A549 (cell line): ENCODE measurements at regions not wholly inside any gene's neighbourhood (a gene's known extent, or its start where the extent isn't known, plus 50 kb on each side); places are given as distances from the start of the nearest gene placed in this dataset.
A peak's percentile ranks its signal among the peaks of the same experiment; 100 is the strongest.

ENCODE experiments used
- ATAC-seq, 2 experiments: fragments of 200-7000 bp in 1 of 2; fragments of >200 bp in 1 of 2; cut with Nextera tagmentation in 1 of 2; cut with Tn5 transposase in 1 of 2; 3 replicates each; pipeline versions ENCODE4 v1.8.0 to v1.9.1; 2018 to 2020; ENCODE audit warnings: mild to moderate bottlenecking in 1 of 2, moderate library complexity in 1 of 2
- CTCF ChIA-PET: fragments of 300-600 bp; sonication (Branson Sonifier 250); formaldehyde crosslinking; extraction: SDS; loops from one replicate; lab custom pipeline; 2021; ENCODE audit warnings: antibody characterized with exemption, inconsistent platforms; lab: Yijun Ruan, JAX
- POLR2A ChIA-PET: fragments of 350-600 bp; formaldehyde crosslinking; extraction: SDS; loops from one replicate; lab custom pipeline; 2021; ENCODE audit warnings: antibody characterized with exemption, inconsistent platforms; lab: Yijun Ruan, JAX
- DNase-seq, 2 experiments: peaks; one replicate each; pipeline versions ENCODE4 v3.0.0 to v3.0.0-alpha.2; 2011 to 2016; ENCODE audit warnings: low read depth in 1 of 2, low spot score in 1 of 2
- FAIRE-seq: peaks from 2 replicates; lab custom pipeline; 2011; peaks lifted over from hg19 to GRCh38; lab: Jason Lieb, UNC
- H3K27ac ChIP-seq, 2 experiments: fragments of >200 bp; sonication (Bioruptor Twin); formaldehyde crosslinking; 3 replicates each; pipeline ENCODE4 v1.5.1; 2016 to 2017
- H3K4me1 ChIP-seq: fragments of >200 bp; sonication (Bioruptor Twin); formaldehyde crosslinking; 3 replicates; pipeline ENCODE4 v1.6.1; 2016
- H3K4me2 ChIP-seq: fragments of >200 bp; sonication (Bioruptor Twin); formaldehyde crosslinking; 3 replicates; pipeline ENCODE4 v1.6.1; 2016
- H3K4me3 ChIP-seq: fragments of >200 bp; sonication (Bioruptor Twin); formaldehyde crosslinking; 3 replicates; pipeline ENCODE4 v1.5.1; 2016
- H3K9me3 ChIP-seq: fragments of >200 bp; sonication (Bioruptor Twin); formaldehyde crosslinking; 3 replicates; pipeline ENCODE4 v1.6.1; 2016
- BCL3 ChIP-seq: fragments of >200 bp; sonication (Bioruptor Twin); formaldehyde crosslinking; IDR thresholded peaks from 3 replicates; pipeline ENCODE4 v1.6.1; 2016
- BHLHE40 ChIP-seq: IDR thresholded peaks from 2 replicates; pipeline ENCODE4 v1.6.1; 2012; ENCODE audit warnings: low read depth, low read length, inconsistent platforms
- CBX2 ChIP-seq: fragments of 200-600 bp; sonication (generic); IDR thresholded peaks from 2 replicates; pipeline ENCODE4 v1.6.1; 2016; ENCODE audit warnings: low read depth, mild to moderate bottlenecking, borderline replicate concordance
- CBX8 ChIP-seq: fragments of 200-600 bp; sonication (generic); IDR thresholded peaks from 2 replicates; pipeline ENCODE4 v1.6.1; 2016
- CEBPB ChIP-seq, 2 experiments: fragments of >200 bp in 1 of 2; sonication (Bioruptor Twin) in 1 of 2; formaldehyde crosslinking in 1 of 2; IDR thresholded peaks; 2 replicates each; pipeline ENCODE4 v1.6.1; 2012 to 2016
- CHD2 ChIP-seq: fragments of 150-350 bp; IDR thresholded peaks from 2 replicates; pipeline ENCODE4 v1.6.1; 2014; ENCODE audit warnings: low read length; ENCODE audit not compliant: partially characterized antibody
- E2F6 ChIP-seq: IDR thresholded peaks from 2 replicates; pipeline ENCODE4 v1.6.1; 2012; ENCODE audit warnings: low read depth, borderline replicate concordance
- ELK1 ChIP-seq: fragments of 150-350 bp; IDR thresholded peaks from 2 replicates; pipeline ENCODE4 v1.6.1; 2014; ENCODE audit warnings: low read depth, mild to moderate bottlenecking, low read length
- FOSB ChIP-seq: fragments of 250-450 bp; sonication (Bioruptor Pico); IDR thresholded peaks from 2 replicates; pipeline ENCODE4 v1.5.0; 2020; ENCODE audit warnings: mild to moderate bottlenecking, moderate library complexity
- FOXS1 ChIP-seq: fragments of 250-450 bp; sonication (Bioruptor Pico); IDR thresholded peaks from 2 replicates; pipeline ENCODE4 v1.5.0; 2020; ENCODE audit warnings: mild to moderate bottlenecking, moderate library complexity
- HOXA7 ChIP-seq: fragments of 250-450 bp; sonication (Bioruptor Pico); IDR thresholded peaks from 2 replicates; pipeline ENCODE4 v1.5.0; 2020; ENCODE audit warnings: mild to moderate bottlenecking, moderate library complexity
- HOXB5 ChIP-seq: fragments of 250-450 bp; sonication (Bioruptor Pico); IDR thresholded peaks from 2 replicates; pipeline ENCODE4 v1.5.0; 2020; ENCODE audit warnings: mild to moderate bottlenecking, moderate library complexity
- KDM5A ChIP-seq: fragments of 200-600 bp; sonication (generic); IDR thresholded peaks from 2 replicates; pipeline ENCODE4 v1.6.1; 2016; ENCODE audit warnings: antibody characterized with exemption, mild to moderate bottlenecking
- MAFK ChIP-seq: fragments of 450-650 bp; IDR thresholded peaks from 2 replicates; pipeline ENCODE4 v1.6.1; 2014; ENCODE audit not compliant: partially characterized antibody
- MYC ChIP-seq: IDR thresholded peaks from 2 replicates; pipeline ENCODE4 v1.6.1; 2012; ENCODE audit warnings: mild to moderate bottlenecking, inconsistent platforms, low read length, improper control_type of control experiment, borderline replicate concordance
- NPAS2 ChIP-seq: fragments of 250-450 bp; sonication (Bioruptor Pico); IDR thresholded peaks from 2 replicates; pipeline ENCODE4 v1.8.0; 2022; ENCODE audit warnings: mild to moderate bottlenecking, moderate library complexity, borderline replicate concordance
- PBX3 ChIP-seq: IDR thresholded peaks from 2 replicates; pipeline ENCODE4 v1.6.1; 2012
- POLR2AphosphoS2 ChIP-seq: conservative IDR thresholded peaks from 2 replicates; pipeline ENCODE4 v1.6.1; 2012; ENCODE audit warnings: low read length, improper control_type of control experiment, inconsistent platforms
- REST ChIP-seq: fragments of 200-600 bp; sonication (generic); IDR thresholded peaks from 2 replicates; pipeline ENCODE4 v1.6.1; 2016; ENCODE audit warnings: antibody characterized with exemption, mild to moderate bottlenecking, moderate library complexity
- SMC3 ChIP-seq: fragments of >200 bp; sonication (Bioruptor Twin); formaldehyde crosslinking; IDR thresholded peaks from 3 replicates; pipeline ENCODE4 v1.6.1; 2018; ENCODE audit warnings: inconsistent platforms
- SREBF2 ChIP-seq: fragments of 450-650 bp; IDR thresholded peaks from 2 replicates; pipeline ENCODE4 v1.6.1; 2014; ENCODE audit warnings: mild to moderate bottlenecking, moderate library complexity
- TFCP2L1 ChIP-seq: fragments of 250-450 bp; sonication (Bioruptor Pico); IDR thresholded peaks from 2 replicates; pipeline ENCODE4 v1.5.0; 2021; ENCODE audit warnings: mild to moderate bottlenecking
- USF2 ChIP-seq: fragments of 450-650 bp; IDR thresholded peaks from 2 replicates; pipeline ENCODE4 v1.6.1; 2014; ENCODE audit warnings: antibody characterized with exemption
- ZFP36 ChIP-seq: fragments of 450-650 bp; IDR thresholded peaks from 2 replicates; pipeline ENCODE4 v1.6.1; 2014; ENCODE audit warnings: borderline replicate concordance; ENCODE audit not compliant: partially characterized antibody
- ZNF302 ChIP-seq: fragments of 250-450 bp; sonication (Bioruptor Pico); IDR thresholded peaks from 2 replicates; pipeline ENCODE4 v1.9.0; 2021; ENCODE audit warnings: inconsistent platforms, mild to moderate bottlenecking, moderate library complexity
- WGBS: methylation state at CpG from one replicate; pipeline ENCODE4 v1.1.6; 2017; ENCODE audit errors: missing lambda C conversion rate; 5-methylcytosine and 5-hydroxymethylcytosine counted together

DNA sequence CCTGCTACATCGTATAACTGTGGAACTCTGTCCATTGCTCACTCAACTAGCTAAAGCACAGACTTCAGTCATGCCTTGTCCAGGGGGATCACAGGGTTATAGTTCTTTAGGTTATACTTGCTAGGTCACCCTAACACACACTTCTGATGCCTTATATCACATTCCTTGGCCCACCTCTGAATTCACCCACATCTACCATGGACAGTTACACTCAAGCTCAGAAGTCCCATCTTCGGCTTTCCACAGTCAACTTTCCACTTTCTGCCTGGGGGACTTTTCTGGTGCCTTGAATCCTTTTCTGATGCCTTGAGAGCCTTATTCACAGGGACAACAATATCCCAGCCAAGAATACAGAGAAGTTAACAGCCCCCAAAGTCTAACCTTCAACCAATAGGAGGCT, 129.2 kb upstream of the MAOA start:
- POLR2A ChIA-PET, result no interaction called here
- TF ChIP-seq MAFK (no peak), ZNF302 (CRISPR knock-in tag) (no peak), CHD2 (no peak), PBX3 (no peak), CBX8 (no peak), HOXB5 (no peak)
- TF ChIP-seq, all 56 proteins: peak for 0
- no peak overlapping the region for H3K4me2 ChIP-seq
- DNase-seq (no peak), ATAC-seq (no peak), FAIRE-seq (no peak)
- H3K4me1 ChIP-seq, result no peaks in the 10 kb centered on the region
- no peaks in the 10 kb centered on the region for H3K9me3 ChIP-seq
- H3K27ac ChIP-seq, result no peak overlapping the region
- H3K4me3 ChIP-seq, result no peak overlapping the region
- 20% methylated on average over 2 of the region's 2 CpGs for WGBS
- CTCF ChIA-PET, result no interaction called here

DNA sequence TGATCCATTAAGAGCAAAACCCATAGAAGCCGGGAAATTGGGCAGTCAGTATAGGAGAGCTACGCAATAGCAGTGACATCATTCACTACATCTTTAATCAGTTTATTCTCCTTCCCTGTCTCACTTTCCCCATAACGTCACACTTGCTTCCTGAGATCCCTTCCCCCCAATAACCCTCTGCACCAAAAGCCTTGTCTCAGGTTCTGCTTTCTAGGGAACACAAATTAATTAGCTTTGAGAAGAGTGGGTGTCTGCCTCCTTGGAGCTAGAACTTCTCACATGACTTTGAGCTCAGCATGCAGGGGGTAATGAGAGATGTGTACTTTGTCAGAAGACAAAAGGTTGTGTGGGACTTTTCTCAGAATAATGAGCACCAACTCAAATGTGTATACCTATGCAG, 128.3 kb upstream of the MAOA start:
- CTCF ChIA-PET, result no interaction called here

DNA sequence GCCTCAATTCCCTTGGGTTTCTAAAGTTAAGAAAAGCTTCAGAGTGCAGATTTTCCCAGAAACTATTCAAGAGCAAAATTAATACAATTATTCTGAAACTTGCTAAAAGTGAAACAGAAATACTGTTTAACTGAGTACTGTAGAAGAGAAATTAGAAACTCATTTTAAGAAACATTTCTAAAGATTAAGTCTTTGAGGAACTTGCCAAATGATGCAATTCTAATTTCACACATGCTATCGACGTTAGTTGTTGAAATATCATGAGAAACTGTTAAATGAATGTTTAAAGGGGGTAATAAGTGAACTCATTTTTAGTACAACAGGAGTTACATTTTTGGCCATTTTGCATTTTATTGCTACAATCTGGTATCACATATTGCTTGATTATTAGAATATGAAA, 125.3 kb upstream of the MAOA start:
- CTCF ChIA-PET, result no interaction called here
- Histone ChIP-seq H3K4me3 (no peak overlapping the region), H3K4me2 (no peak overlapping the region), H3K9me3 (no peaks in the 10 kb centered on the region), H3K27ac (no peak overlapping the region), H3K4me1 (no peaks in the 10 kb centered on the region)
- DNase-seq (no peak), ATAC-seq (no peak), FAIRE-seq (peak; percentile 86)
- WGBS, result 0% methylated on average over 2 of the region's 2 CpGs
- POLR2A ChIA-PET, result no interaction called here
- TF ChIP-seq FOSB (CRISPR knock-in tag) (no peak), HOXB5 (no peak), ELK1 (no peak), MYC (no peak), SREBF2 (no peak), BHLHE40 (no peak), ZFP36 (no peak), CEBPB (IDR thresholded peaks at IDR 0.05) (no peak), TFCP2L1 (CRISPR knock-in tag) (no peak), REST (no peak), NPAS2 (CRISPR knock-in tag) (no peak), USF2 (no peak), SMC3 (no peak), CBX8 (no peak), CBX2 (no peak), POLR2AphosphoS2 (no peak), FOXS1 (CRISPR knock-in tag) (no peak), KDM5A (no peak), E2F6 (no peak)

More for the DNA sequence above, 128.3 kb upstream of the MAOA start:
- WGBS, result 20% methylated on average over 3 of the region's 3 CpGs
- H3K4me2 ChIP-seq, result no peak overlapping the region
- H3K27ac ChIP-seq, result no peak overlapping the region
- no peak for TF ChIP-seq BCL3
- no peak for TF ChIP-seq HOXA7
- TF ChIP-seq POLR2AphosphoS2, result no peak
- DNase-seq (no peak), ATAC-seq (no peak), FAIRE-seq (no peak)
- POLR2A ChIA-PET, result no interaction called here
- no peak overlapping the region for H3K4me3 ChIP-seq
- no peaks in the 10 kb centered on the region for H3K9me3 ChIP-seq
- H3K4me1 ChIP-seq, result no peaks in the 10 kb centered on the region
